C4-2B (cell line): ENCODE measurements at regions not wholly inside any gene's neighbourhood (a gene's known extent, or its start where the extent isn't known, plus 50 kb on each side); places are given as distances from the start of the nearest gene placed in this dataset.

Source experiments
- ZFX ChIP-seq: fragments of 450-650 bp; IDR thresholded peaks from 2 replicates; pipeline ENCODE4 v1.6.1; 2017
- TF ChIP-seq, protein P1 (sequence below): fragments of 450-650 bp; conservative IDR thresholded peaks from 2 replicates; pipeline ENCODE4 v1.5.1; 2017; ENCODE audit warnings: mild to moderate bottlenecking

DNA sequence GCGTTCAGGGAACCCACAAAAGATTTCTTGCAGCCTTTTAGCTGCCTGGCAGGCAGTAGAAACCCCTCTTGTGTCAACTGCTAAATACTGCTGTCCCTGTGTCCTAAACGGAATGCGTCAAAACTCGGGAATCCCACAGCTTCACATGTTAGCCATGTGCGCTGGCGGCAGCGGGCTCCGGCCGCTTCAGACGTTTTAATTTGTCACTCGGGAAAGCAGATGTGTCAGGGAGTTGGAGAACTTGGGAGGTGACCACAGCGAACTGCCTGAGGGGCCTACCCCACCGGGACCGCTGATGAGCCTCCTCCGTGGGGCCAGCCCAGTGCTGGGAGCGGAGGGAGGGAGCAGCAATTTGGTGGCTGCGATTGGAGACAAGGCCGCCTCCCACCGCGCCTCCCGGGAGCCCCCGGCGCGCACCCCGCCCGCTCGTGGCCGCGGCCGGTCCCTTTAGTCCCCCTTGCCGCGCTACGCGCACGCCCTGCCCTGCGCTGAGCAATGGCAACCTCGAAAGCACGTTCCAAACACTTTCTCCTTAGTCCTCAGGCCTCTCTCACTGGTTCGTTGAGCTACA is 146.1 kb upstream of the SATB2 start:
- TF ChIP-seq, protein P1, sequence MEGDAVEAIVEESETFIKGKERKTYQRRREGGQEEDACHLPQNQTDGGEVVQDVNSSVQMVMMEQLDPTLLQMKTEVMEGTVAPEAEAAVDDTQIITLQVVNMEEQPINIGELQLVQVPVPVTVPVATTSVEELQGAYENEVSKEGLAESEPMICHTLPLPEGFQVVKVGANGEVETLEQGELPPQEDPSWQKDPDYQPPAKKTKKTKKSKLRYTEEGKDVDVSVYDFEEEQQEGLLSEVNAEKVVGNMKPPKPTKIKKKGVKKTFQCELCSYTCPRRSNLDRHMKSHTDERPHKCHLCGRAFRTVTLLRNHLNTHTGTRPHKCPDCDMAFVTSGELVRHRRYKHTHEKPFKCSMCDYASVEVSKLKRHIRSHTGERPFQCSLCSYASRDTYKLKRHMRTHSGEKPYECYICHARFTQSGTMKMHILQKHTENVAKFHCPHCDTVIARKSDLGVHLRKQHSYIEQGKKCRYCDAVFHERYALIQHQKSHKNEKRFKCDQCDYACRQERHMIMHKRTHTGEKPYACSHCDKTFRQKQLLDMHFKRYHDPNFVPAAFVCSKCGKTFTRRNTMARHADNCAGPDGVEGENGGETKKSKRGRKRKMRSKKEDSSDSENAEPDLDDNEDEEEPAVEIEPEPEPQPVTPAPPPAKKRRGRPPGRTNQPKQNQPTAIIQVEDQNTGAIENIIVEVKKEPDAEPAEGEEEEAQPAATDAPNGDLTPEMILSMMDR, result no peak
- TF ChIP-seq ZFX, result no peak
